HL-60 (cell line): ENCODE measurements at regions not wholly inside any gene's neighbourhood (a gene's known extent, or its start where the extent isn't known, plus 50 kb on each side); places are given as distances from the start of the nearest gene placed in this dataset.
"Not testable (repeated sequence)": the region's sequence is repeated elsewhere in the genome, so short reads cannot be mapped to it uniquely, and the experiment has no call there.

Experiments used
- DNase-seq, 2 experiments: peaks; one replicate each; pipeline ENCODE4 v3.0.0-alpha.2; 2010 to 2020; ENCODE audit warnings: low read depth in 1 of 2, low spot score in 1 of 2
- H3K27ac ChIP-seq: fragments of 250-450 bp; sonication (Bioruptor Pico); replicated peaks from 2 replicates; pipeline ENCODE4 v1.5.1; 2020; ENCODE audit warnings: mild to moderate bottlenecking, moderate library complexity
- H3K27me3 ChIP-seq: fragments of 250-450 bp; sonication (Bioruptor Pico); 2 replicates; pipeline ENCODE4 v1.5.1; 2021; ENCODE audit warnings: mild to moderate bottlenecking, moderate library complexity; ENCODE audit not compliant: insufficient read depth, poor library complexity, severe bottlenecking
- H3K4me3 ChIP-seq: replicated peaks from 2 replicates; pipeline ENCODE4 v1.5.1; 2011; ENCODE audit warnings: mild to moderate bottlenecking, control low read depth, low read length; ENCODE audit not compliant: insufficient read depth
- TF ChIP-seq, protein P1 (sequence below): IDR thresholded peaks from 2 replicates; pipeline ENCODE4 v1.6.1; 2012; ENCODE audit warnings: low read depth; ENCODE audit not compliant: insufficient replicate concordance

GRCh38 chr5:71401564-71401963 is 53.9 kb upstream of the BDP1 start:
- not testable (repeated sequence) for H3K4me3 ChIP-seq, H3K27me3 ChIP-seq, DNase-seq, H3K27ac ChIP-seq
- TF ChIP-seq, protein P1, sequence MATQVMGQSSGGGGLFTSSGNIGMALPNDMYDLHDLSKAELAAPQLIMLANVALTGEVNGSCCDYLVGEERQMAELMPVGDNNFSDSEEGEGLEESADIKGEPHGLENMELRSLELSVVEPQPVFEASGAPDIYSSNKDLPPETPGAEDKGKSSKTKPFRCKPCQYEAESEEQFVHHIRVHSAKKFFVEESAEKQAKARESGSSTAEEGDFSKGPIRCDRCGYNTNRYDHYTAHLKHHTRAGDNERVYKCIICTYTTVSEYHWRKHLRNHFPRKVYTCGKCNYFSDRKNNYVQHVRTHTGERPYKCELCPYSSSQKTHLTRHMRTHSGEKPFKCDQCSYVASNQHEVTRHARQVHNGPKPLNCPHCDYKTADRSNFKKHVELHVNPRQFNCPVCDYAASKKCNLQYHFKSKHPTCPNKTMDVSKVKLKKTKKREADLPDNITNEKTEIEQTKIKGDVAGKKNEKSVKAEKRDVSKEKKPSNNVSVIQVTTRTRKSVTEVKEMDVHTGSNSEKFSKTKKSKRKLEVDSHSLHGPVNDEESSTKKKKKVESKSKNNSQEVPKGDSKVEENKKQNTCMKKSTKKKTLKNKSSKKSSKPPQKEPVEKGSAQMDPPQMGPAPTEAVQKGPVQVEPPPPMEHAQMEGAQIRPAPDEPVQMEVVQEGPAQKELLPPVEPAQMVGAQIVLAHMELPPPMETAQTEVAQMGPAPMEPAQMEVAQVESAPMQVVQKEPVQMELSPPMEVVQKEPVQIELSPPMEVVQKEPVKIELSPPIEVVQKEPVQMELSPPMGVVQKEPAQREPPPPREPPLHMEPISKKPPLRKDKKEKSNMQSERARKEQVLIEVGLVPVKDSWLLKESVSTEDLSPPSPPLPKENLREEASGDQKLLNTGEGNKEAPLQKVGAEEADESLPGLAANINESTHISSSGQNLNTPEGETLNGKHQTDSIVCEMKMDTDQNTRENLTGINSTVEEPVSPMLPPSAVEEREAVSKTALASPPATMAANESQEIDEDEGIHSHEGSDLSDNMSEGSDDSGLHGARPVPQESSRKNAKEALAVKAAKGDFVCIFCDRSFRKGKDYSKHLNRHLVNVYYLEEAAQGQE = peak; percentile 58

DNA sequence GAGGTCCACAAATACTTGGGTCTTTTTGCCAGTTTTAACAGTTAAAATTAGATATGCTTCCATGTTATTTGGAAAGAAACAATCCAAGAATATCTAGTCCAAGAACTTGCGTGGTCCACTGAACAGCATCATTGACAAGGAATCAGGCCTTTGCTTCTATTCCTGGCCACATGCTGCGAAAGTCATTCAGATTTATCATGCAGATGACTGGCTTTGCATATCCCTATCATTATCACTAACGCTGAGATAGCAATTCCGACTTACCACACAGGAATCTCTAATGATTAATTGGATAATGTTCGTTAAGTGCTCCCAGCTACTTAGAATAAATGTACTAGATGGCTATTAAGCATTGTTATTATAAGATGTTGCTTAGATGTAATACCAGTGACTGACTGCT is 51.0 kb upstream of the BDP1 start:
- not testable (repeated sequence) for H3K27ac ChIP-seq, H3K4me3 ChIP-seq, DNase-seq, H3K27me3 ChIP-seq

GRCh38 chr5:71404936-71405335 is 50.5 kb upstream of the BDP1 start:
- not testable (repeated sequence) for H3K27me3 ChIP-seq, H3K27ac ChIP-seq, H3K4me3 ChIP-seq, DNase-seq
